T47D (cell line): ENCODE measurements at regions not wholly inside any gene's neighbourhood (a gene's known extent, or its start where the extent isn't known, plus 50 kb on each side); places are given as distances from the start of the nearest gene placed in this dataset.
"Not testable (repeated sequence)": the region's sequence is repeated elsewhere in the genome, so short reads cannot be mapped to it uniquely, and the experiment has no call there.

Experiments used
- DNase-seq, 2 experiments: peaks; one replicate each; pipeline versions ENCODE4 v3.0.0 to v3.0.0-alpha.2; 2011 to 2012; ENCODE audit warnings: low read depth in 1 of 2, low spot score in 1 of 2
- JUND ChIP-seq: IDR thresholded peaks from 2 replicates; pipeline ENCODE4 v1.6.1; 2012; ENCODE audit warnings: low read depth
- in situ Hi-C: cut with HindIII; loops from 2 replicates; pipeline ENCODE4 v1.10.0; 2016; ENCODE audit warnings: low sequenced_read_pairs, low pct_unique_long_range_greater_than_20kb

DNA sequence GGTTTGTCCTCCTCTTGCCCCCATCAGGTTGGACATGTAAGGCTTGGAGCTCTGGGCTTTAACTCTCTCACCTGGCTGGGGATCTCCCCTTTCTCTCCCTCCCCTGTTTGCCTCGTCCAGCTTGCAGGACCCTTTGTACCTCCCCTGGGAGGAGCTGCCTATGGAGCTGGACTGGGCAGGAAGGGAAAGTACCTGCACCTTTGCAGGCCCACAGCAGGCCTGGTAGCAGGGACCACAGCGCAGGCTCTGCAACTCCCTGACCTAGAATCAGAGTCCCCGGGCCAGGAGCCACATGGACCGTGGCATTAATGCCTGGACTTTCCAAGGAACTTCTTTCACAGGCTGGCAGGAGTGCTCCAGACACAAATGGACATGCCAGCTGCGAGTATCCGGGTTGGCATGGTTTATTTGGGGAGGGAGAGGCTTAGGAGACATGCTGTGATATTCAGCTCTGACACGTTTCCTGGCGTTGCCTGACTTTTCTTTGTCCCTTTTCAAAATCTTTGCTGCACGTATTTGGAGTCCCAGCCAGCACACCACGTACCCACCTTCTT, 268.5 kb upstream of the EXOC2 start:
- TF ChIP-seq JUND: no peak
- in situ Hi-C loops: no loop called here
- no peak for DNase-seq

DNA sequence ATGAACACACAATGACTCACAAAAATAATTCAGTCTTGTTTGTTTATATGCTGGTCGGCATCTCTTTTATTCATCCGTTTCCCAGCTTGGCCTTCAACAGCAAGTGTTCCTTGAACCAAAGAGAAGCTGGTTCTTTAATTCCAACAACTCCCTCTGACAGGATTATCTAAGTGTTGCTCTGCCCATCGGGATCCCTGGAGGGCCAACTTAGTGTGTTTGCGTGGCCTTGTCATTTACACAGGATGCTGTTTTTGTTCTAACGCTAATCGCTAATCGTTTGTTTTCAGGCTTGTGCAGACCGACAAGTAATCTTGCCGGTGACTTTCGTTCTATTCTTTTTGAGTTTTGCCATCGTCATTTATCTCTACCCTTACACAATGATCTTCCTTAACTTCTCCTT, 267.4 kb upstream of the EXOC2 start:
- in situ Hi-C loops: no loop called here
- no peak for TF ChIP-seq JUND
- no peak for DNase-seq

DNA sequence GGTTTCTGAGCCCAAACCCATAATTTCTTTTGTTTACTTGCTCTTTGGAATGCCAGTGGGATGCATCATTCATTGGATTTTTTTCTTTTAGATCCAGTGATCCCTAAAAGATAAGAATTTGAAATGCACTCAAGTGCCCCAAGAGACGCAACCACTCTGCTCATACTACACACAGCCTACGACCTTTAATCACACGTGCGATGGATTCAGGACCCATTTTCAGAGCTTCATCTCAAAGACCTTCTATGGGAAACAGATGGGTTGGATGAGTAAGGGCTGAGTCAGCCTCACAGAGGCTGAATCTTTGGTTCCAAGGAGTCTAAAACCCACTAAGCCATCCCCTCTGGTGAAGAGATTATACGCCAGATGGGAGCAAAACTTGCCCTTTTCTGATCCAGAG, 265.5 kb upstream of the EXOC2 start:
- no peak for DNase-seq

DNA sequence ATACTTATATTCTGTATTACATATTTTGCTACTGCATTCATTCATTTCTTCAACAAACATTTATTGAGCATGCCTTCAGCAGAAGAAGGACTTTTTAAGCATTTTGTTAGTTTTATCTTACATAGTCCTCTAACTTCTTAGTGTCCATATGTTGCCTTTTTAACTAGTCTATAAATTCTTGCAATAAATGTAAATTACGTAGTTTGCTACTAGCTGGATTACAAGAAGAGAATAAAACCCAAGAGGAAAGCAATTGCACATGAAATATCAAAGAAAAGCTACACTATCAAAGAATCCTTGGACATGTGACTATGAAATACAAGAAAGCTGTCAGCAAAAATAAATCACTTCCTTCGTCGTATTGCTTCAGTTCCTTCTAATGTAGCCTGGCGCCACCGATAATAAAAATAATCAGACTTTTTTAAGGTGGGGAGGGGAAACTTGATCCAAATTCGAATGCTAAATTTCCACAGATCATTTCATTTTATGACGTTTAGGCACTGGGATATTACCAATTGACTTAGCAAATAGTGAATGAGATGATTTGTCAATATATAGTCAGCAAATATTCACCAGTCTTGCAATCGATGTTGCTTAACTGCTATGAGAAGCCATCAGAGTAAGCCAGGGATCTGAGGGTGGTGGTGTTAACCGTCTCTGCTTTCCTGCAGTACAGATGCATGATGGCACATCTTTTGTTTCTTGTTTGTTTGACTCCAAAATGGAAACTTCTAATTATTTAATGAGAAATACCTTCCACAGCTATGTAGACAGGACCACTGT, 258.7 kb upstream of the EXOC2 start:
- TF ChIP-seq JUND: no peak
- in situ Hi-C loops: no loop called here
- no peak for DNase-seq

More for the DNA sequence above, 265.5 kb upstream of the EXOC2 start:
- in situ Hi-C loops: no loop called here
- TF ChIP-seq JUND: no peak

DNA sequence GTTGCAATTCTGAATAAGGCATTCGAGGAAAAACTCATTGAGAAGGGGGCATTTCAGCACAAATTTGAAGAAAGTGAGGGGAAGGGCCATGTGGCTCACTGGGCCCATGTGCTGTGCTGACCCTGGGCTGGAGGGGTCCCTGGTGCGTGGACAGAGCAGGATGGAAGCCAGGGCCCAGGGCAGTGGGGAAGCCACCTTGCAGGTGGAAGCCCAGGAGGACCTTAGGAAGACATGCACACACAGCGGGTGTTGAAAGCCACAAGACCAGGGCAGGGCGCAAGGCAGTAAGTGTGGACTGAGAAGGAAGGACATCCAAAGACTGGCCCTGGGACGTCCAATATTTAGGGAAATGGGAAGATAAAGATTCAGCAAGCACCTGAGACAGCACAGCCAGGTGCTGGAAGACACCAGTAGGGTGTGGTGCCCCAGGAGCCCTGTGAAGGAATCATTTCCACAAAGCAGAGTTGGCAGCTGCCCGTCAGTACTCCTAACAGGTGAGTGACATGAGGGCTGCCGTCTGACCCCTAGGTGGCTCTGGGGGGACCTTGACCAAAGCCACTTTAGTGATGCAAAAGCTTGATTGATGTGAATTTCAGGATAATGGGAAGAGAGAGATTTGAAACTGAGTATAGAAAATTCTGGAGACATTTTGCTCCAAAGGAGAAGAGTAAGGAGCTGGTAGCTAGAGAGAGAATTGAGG, 254.4 kb upstream of the EXOC2 start:
- in situ Hi-C loops: no loop called here
- DNase-seq: no peak
- no peak for TF ChIP-seq JUND

DNA sequence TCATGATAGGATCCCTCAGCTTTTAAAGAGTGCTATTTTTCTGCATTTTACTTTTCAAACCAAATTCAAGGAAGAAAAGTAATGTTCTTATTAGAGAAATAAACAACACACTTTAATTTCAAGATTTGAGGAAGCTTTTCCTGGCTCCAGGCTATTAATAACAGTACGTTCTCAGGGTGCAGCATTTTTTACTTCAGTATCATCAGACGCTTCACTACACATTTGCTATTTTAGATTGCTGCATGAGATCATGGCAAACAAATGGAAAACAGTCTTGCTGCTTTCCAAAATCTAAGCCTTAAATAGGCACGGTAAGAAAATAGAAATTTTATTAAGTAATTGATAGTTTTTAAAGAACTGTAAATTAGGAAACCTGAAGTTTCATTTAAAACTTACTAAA, 253.6 kb upstream of the EXOC2 start:
- no peak for DNase-seq
- in situ Hi-C loops: no loop called here
- TF ChIP-seq JUND: no peak

DNA sequence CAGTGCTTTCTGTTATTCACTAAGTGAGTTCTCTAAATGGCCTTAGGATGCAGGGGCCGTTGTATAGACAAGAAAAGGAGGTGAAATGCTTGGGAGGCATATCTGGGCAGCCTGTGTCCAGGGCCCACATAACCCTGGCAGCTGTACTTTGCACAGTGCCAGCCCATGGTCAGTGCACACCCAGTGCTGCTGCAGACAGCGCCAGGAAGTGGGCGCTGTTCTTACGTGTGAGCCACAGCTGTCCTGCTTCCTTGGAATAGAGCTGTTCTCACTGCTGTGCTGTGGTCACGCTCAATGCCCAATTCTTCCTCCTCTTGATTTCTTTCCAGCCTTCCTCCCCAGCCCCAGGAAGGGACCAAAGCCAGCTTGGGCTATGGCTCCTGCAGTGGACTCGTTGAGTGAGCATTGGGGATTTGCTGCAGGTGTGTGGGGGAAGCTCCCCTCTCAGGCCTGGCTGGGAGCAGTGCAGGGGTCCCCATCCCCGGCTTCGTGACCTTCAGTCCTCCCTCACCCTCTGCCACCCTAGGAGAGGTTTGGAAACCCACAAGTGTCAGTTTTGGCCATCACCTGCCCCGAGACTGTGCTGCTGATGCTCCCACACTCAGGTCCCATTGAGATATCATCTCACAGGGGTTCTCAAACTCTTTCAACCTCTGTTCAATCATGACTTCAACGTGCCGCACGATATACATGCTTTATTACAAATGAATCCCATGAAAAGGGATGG, 246.8 kb upstream of the EXOC2 start:
- no peak for TF ChIP-seq JUND
- in situ Hi-C loops: no loop called here
- no peak for DNase-seq

DNA sequence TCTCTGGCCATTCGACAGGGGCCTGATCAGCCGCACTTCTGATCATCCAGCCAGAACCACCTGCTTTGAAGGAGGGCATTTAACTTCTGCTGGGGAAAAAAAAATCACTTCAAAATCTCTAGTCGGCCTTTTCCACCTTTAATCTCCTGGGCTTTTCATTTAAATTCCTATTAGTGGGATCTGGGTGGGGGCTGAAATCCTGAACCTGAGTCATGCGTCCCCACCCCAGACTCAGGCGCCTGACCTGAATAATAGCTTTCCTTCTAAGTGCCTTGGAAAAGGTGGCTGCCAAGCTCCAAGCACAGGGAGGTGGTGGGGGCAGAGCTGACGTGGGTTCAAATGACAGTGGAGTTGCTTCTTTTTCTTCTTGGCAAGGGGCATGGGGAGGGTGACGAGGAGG, 246.0 kb upstream of the EXOC2 start:
- in situ Hi-C loops: no loop called here
- TF ChIP-seq JUND: no peak
- no peak for DNase-seq

DNA sequence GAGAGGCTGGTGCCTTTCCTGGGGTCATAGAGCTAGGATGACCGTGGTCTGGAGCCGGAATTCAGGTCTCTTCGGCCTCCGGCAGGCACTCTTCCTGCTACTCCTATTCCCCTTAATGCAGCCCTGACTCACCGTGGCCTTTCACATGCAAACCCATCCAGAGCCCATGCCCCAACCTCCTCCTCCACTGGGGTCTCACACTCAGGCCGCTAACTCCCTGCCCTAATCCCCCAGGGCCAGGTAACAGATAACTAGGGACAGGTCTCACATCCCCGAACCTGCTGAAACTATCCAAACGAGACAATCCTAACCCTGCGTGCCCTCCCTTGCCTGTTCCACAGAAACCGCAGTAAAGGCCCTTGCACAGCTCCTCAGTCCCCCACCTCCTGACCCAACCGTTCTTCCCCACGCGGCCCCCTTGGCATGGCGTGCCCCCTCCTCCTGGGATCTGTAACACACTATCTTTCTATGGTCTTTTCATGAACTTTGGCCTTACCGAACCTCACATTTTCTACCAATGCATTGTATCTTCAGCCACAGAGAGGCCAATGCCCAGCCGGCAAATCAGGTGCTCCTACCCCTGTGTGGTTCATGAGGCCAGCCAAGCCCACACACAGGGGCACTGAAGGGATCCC, 245.4 kb upstream of the EXOC2 start:
- no peak for TF ChIP-seq JUND
- in situ Hi-C loops: no loop called here
- DNase-seq: no peak

DNA sequence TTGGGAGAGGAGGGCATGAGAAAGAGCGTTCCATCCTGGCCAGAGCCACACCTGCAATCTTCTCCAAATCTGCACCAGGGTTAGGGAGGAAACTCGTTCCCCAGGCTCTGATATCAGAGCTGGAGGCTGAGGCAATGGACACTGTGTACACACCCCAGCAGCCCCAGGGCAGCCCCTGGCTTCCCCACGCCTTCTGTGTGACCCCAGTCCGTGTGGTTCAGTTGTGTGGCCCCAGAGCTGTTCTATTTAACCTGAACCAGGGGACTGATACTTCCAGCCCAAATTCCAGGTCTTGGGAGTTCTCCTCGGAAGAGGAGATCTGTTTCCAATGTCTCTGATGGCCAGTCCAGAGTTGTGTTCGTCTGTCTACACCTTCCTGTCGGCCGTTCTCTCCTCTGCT, 242.6 kb upstream of the EXOC2 start:
- in situ Hi-C loops: no loop called here
- TF ChIP-seq JUND: no peak

DNA sequence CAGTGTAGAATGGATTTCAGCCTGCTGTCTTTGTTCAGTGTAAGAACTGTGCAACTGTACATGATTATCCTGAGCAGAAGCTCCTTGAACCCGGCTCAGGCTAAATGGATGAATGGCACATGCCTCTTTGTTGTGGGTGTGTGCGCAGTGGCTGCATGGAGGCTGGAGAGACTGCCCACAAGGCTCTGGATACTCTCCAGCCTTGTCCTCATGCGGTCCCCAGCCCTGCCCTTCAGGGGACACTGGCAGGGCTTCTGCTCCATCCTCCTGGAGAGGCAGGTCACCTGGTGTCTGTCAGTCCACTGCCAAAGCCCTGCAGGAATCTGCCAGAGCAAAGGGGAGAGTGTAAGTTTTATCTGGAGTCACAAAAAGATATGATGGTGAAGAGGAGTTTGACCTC, 241.7 kb upstream of the EXOC2 start:
- no peak for DNase-seq
- in situ Hi-C loops: no loop called here
- TF ChIP-seq JUND: no peak

More for the DNA sequence above, 242.6 kb upstream of the EXOC2 start:
- DNase-seq: no peak

DNA sequence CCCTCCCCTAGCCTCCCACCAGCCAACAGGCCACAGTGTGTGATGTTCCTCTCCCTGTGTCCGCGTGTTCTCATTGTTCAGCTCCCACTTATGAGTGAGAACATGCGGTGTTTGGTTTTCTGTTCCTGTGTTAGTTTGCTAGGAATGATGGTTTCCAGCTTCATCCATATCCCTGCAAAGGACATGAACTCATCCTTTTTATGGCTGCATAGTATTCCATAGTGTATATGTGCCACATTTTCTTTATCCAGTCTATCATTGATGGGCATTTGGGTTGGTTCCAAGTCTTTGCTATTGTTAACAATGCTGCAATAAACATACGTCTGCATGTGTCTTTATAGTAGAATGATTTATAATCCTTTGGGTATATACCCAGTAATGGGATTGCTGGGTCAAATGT, 239.0 kb upstream of the EXOC2 start:
- DNase-seq, in situ Hi-C loops: not testable (repeated sequence)
